Astrocyte (in vitro differentiated cells and primary cell): ENCODE measurements at regions not wholly inside any gene's neighbourhood (a gene's known extent, or its start where the extent isn't known, plus 50 kb on each side); places are given as distances from the start of the nearest gene placed in this dataset.

Experiments
- CTCF ChIP-seq: IDR thresholded peaks from 2 replicates; pipeline ENCODE4 v1.5.1; 2011; ENCODE audit warnings: low read depth, mild to moderate bottlenecking, inconsistent platforms, low read length, moderate library complexity; ENCODE audit not compliant: insufficient read depth
- EZH2 ChIP-seq: IDR thresholded peaks from 2 replicates; pipeline ENCODE4 v1.6.1; 2012; ENCODE audit warnings: mild to moderate bottlenecking, low read length, inconsistent platforms; ENCODE audit not compliant: insufficient read depth

GRCh38 chr6:44598679-44599078, 211.2 kb downstream of the CDC5L start:
- TF ChIP-seq EZH2 (no peak), CTCF (no peak)
